Neuronal stem cell (in vitro differentiated cells): ENCODE measurements at regions not wholly inside any gene's neighbourhood (a gene's known extent, or its start where the extent isn't known, plus 50 kb on each side); places are given as distances from the start of the nearest gene placed in this dataset.

Experiments
- DNase-seq: peaks from one replicate; pipeline ENCODE4 v3.0.0-alpha.2; 2013; ENCODE audit warnings: low spot score
- H2AFZ ChIP-seq: one replicate; pipeline ENCODE4 v1.6.1; 2013; ENCODE audit warnings: mild to moderate bottlenecking, low read length, inconsistent platforms
- H2AK5ac ChIP-seq: 2 replicates; pipeline ENCODE4 v1.6.1; 2013; ENCODE audit warnings: low read depth, mild to moderate bottlenecking, inconsistent platforms, low read length, moderate library complexity, mixed read lengths
- H2BK120ac ChIP-seq: 2 replicates; pipeline ENCODE4 v1.6.1; 2013; ENCODE audit warnings: low read depth, mild to moderate bottlenecking, inconsistent platforms, low read length, moderate library complexity, mixed read lengths
- H2BK12ac ChIP-seq: one replicate; pipeline ENCODE4 v1.6.1; 2013; ENCODE audit warnings: low read length, inconsistent platforms
- H2BK15ac ChIP-seq: 2 replicates; pipeline ENCODE4 v1.6.1; 2013; ENCODE audit warnings: mild to moderate bottlenecking, low read length, inconsistent platforms, mixed read lengths
- H2BK5ac ChIP-seq: one replicate; pipeline ENCODE4 v1.6.1; 2013; ENCODE audit warnings: inconsistent platforms, mild to moderate bottlenecking, low read length, moderate library complexity
- H3K14ac ChIP-seq: one replicate; pipeline ENCODE4 v1.6.1; 2013; ENCODE audit warnings: low read length, inconsistent platforms
- H3K18ac ChIP-seq: 2 replicates; pipeline ENCODE4 v1.6.1; 2013; ENCODE audit warnings: low read length, inconsistent platforms
- H3K23ac ChIP-seq: 2 replicates; pipeline ENCODE4 v1.6.1; 2013; ENCODE audit warnings: low read depth, mild to moderate bottlenecking, mixed read lengths, low read length, inconsistent platforms; ENCODE audit not compliant: poor library complexity
- H3K27ac ChIP-seq: replicated peaks from 3 replicates; pipeline ENCODE4 v1.5.1; 2013; ENCODE audit warnings: low read length, inconsistent platforms
- H3K27me3 ChIP-seq, 3 experiments: 2 replicates each; pipeline ENCODE4 v1.6.1; 2013; ENCODE audit warnings: low read length in 3 of 3, mild to moderate bottlenecking in 2 of 3, inconsistent platforms in 1 of 3, low read depth in 1 of 3, mixed read lengths in 1 of 3, moderate library complexity in 1 of 3; ENCODE audit not compliant: control insufficient read depth in 3 of 3, insufficient read depth in 3 of 3
- H3K36me3 ChIP-seq, 2 donors: replicated peaks in 1 of 2; 2 replicates each; pipeline ENCODE4 v1.6.1; 2013; ENCODE audit warnings: low read length in 2 of 2; ENCODE audit not compliant: control insufficient read depth in 2 of 2, insufficient read depth in 2 of 2
- H3K4ac ChIP-seq: 2 replicates; pipeline ENCODE4 v1.6.1; 2013; ENCODE audit warnings: inconsistent platforms, mild to moderate bottlenecking, low read length, moderate library complexity
- H3K4me1 ChIP-seq, 2 donors: 1 replicate in 1 of 2; 2 replicates in 1 of 2; pipeline ENCODE4 v1.6.1; 2013; ENCODE audit warnings: low read length in 2 of 2, low read depth in 1 of 2; ENCODE audit not compliant: control insufficient read depth in 2 of 2, insufficient read depth in 1 of 2
- H3K4me2 ChIP-seq: one replicate; pipeline ENCODE4 v1.6.1; 2013; ENCODE audit warnings: mild to moderate bottlenecking, low read length, inconsistent platforms; ENCODE audit not compliant: insufficient read depth, poor library complexity, severe bottlenecking
- H3K4me3 ChIP-seq, 2 donors: 2 replicates each; pipeline ENCODE4 v1.5.1; 2013; ENCODE audit warnings: low read length in 2 of 2, mild to moderate bottlenecking in 2 of 2, inconsistent platforms in 1 of 2, moderate library complexity in 1 of 2
- H3K79me1 ChIP-seq: one replicate; pipeline ENCODE4 v1.6.1; 2013; ENCODE audit warnings: low read depth, mild to moderate bottlenecking, inconsistent platforms, low read length, moderate library complexity
- H3K9ac ChIP-seq: one replicate; pipeline ENCODE4 v1.6.1; 2013; ENCODE audit warnings: mild to moderate bottlenecking, low read depth, low read length, inconsistent platforms; ENCODE audit not compliant: poor library complexity
- H3K9me3 ChIP-seq, 2 donors: replicated peaks in 1 of 2; 2 replicates each; pipeline versions ENCODE3 to v1.6.1; 2013; ENCODE audit warnings: low read length in 2 of 2, mild to moderate bottlenecking in 2 of 2, inconsistent platforms in 1 of 2, low read depth in 1 of 2, mixed read lengths in 1 of 2, moderate library complexity in 1 of 2; ENCODE audit not compliant: control insufficient read depth in 2 of 2, insufficient read depth in 1 of 2
- H4K8ac ChIP-seq: one replicate; pipeline ENCODE4 v1.6.1; 2013; ENCODE audit warnings: low read depth, mild to moderate bottlenecking, inconsistent platforms, low read length, moderate library complexity
- H4K91ac ChIP-seq: one replicate; pipeline ENCODE4 v1.6.1; 2013; ENCODE audit warnings: low read length, low read depth, mild to moderate bottlenecking, inconsistent platforms; ENCODE audit not compliant: poor library complexity
- WGBS, 2 donors: extraction: QIAGEN DNeasy Blood & Tissue Kit; methylation state at CpG; one replicate each; pipeline ENCODE4 v1.1.7; 2013; ENCODE audit warnings: missing lambda C conversion rate in 2 of 2, mixed read lengths in 1 of 2; ENCODE audit not compliant: insufficient read length in 2 of 2, insufficient replicate concordance in 1 of 2; ENCODE audit errors: extremely low coverage in 2 of 2; 5-methylcytosine and 5-hydroxymethylcytosine counted together

DNA sequence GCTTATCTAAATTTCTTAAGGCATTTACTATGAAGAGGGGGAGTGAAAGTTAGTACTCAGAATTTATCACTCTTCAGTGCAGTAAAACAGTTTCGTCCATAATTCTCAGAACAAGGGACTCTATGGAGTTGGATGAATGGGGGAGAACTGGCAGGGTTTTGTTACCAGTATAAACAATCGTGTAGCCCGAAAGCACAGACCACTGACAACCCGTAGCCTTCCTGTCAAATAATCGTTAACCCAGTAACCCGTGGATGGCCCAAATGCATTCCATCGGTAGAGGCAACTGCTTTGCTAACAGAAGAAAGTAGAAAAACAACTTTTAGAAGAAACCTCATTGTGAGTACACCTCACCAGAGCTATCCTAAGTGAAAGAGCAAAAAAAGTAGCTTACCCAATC is 583.9 kb downstream of the NXPH1 start:
- no CpG with 5 or more reads among the region's 7 CpGs for WGBS, 2 donors
- Histone ChIP-seq H2AK5ac (no peak overlapping the region), H2AFZ (no peak overlapping the region), H3K14ac (no peak overlapping the region), H3K4ac (no peak overlapping the region), H3K18ac (no peak overlapping the region), H3K9me3 (peaks cover 0 to 1% of the 10 kb centered on the region in 2 donors), H3K27me3 (no peaks in the 10 kb centered on the region), H3K4me2 (no peak overlapping the region), H2BK15ac (no peak overlapping the region), H2BK12ac (no peak overlapping the region), H3K27ac (no peak overlapping the region), H3K4me3 (no peak overlapping the region), H3K23ac (no peak overlapping the region), H3K4me1 (peaks cover 0 to 2% of the 10 kb centered on the region in 2 donors), H2BK5ac (no peak overlapping the region), H3K79me1 (no peaks in the 10 kb centered on the region), H3K9ac (no peak overlapping the region), H2BK120ac (no peak overlapping the region), H4K91ac (no peak overlapping the region), H3K36me3 (no peaks in the 10 kb centered on the region), H4K8ac (no peak overlapping the region)
- no peak for DNase-seq

DNA sequence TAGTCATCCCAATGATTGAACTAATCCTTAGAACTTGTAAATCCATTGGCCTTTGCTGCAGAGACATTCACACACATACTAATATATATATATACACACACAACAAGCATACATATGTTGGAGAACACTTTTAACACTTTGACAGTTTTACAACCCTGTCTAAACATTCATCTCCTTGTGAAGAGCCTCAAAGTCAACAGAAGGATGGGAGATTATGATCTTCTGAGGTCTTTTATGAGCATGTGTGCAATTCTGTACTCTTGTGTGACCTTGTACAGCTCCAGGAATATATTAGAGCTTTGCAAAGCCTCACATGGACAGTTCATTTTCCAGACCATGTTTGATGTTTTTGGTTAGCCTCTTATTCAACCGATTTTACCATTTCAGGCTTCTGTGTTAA is 589.0 kb downstream of the NXPH1 start:
- no peak overlapping the region for H3K27ac ChIP-seq

GRCh38 chr7:9023675-9024294 is 590.4 kb downstream of the NXPH1 start:
- Histone ChIP-seq H2BK12ac (no peak overlapping the region), H3K18ac (no peak overlapping the region), H2AK5ac (no peak overlapping the region), H2BK120ac (no peak overlapping the region), H4K8ac (no peak overlapping the region), H3K23ac (no peak overlapping the region), H3K14ac (no peak overlapping the region), H4K91ac (no peak overlapping the region), H3K79me1 (no peaks in the 10 kb centered on the region), H2BK5ac (no peak overlapping the region), H3K4me3 (no peak overlapping the region), H3K4ac (no peak overlapping the region), H3K9ac (no peak overlapping the region), H3K4me2 (no peak overlapping the region), H3K36me3 (no peaks in the 10 kb centered on the region), H3K9me3 (no peaks in the 10 kb centered on the region), H3K4me1 (no peaks in the 10 kb centered on the region), H3K27me3 (no peaks in the 10 kb centered on the region), H2BK15ac (no peak overlapping the region), H2AFZ (no peak overlapping the region), H3K27ac (no peak overlapping the region)
- no peak for DNase-seq
- 100% methylated on average over 1 to 2 of the region's 5 CpGs for WGBS, 2 donors

More for the DNA sequence above, 589.0 kb downstream of the NXPH1 start:
- Histone ChIP-seq H4K8ac (no peak overlapping the region), H2BK5ac (no peak overlapping the region), H3K9ac (no peak overlapping the region), H2BK15ac (no peak overlapping the region), H2AK5ac (no peak overlapping the region), H3K9me3 (no peaks in the 10 kb centered on the region), H3K23ac (no peak overlapping the region), H3K4me3 (no peak overlapping the region), H3K79me1 (no peaks in the 10 kb centered on the region), H2BK12ac (no peak overlapping the region), H3K4me1 (no peaks in the 10 kb centered on the region), H4K91ac (no peak overlapping the region), H2AFZ (no peak overlapping the region), H3K4me2 (no peak overlapping the region), H3K36me3 (no peaks in the 10 kb centered on the region), H3K27me3 (no peaks in the 10 kb centered on the region), H3K4ac (no peak overlapping the region), H3K14ac (no peak overlapping the region), H3K18ac (no peak overlapping the region), H2BK120ac (no peak overlapping the region)
- no peak for DNase-seq
- WGBS, 2 donors = no CpG with 5 or more reads among the region's 1 CpG

DNA sequence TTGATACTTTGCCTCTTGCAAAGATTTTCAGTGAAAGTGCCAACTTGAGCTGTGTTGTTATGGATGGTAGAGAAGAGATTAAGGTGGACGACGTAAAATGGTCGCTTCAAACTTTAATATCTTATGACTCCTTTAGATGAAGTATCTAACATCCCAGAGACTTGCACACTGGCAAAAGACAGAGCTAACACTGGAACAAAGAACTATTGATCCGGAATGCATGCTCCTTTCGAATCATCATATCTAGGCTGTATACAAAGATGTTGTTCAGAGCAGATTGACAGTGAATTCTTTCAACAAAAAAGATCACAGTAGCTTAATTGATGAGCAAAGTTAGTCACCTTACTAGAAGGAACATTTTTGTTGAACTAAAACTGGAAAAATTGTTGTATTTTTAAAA is 592.7 kb downstream of the NXPH1 start:
- no peaks in the 10 kb centered on the region for H3K4me1 ChIP-seq
- no peak overlapping the region for H2BK15ac ChIP-seq
- no peak overlapping the region for H3K4ac ChIP-seq
- H3K79me1 ChIP-seq = no peaks in the 10 kb centered on the region
- no peak overlapping the region for H3K14ac ChIP-seq
- H2BK120ac ChIP-seq = no peak overlapping the region
- no peak overlapping the region for H2BK12ac ChIP-seq
- no peak overlapping the region for H4K8ac ChIP-seq
- no peaks in the 10 kb centered on the region for H3K9me3 ChIP-seq
- no peaks in the 10 kb centered on the region for H3K27me3 ChIP-seq
- H2AFZ ChIP-seq = no peak overlapping the region
- no peak overlapping the region for H4K91ac ChIP-seq
- no peaks in the 10 kb centered on the region for H3K36me3 ChIP-seq
- no peak overlapping the region for H3K23ac ChIP-seq
- H3K4me3 ChIP-seq = no peak overlapping the region
- H3K9ac ChIP-seq = no peak overlapping the region
- H2AK5ac ChIP-seq = no peak overlapping the region
- WGBS, 2 donors = no CpG with 5 or more reads among the region's 5 CpGs
- no peak overlapping the region for H2BK5ac ChIP-seq
- H3K4me2 ChIP-seq = no peak overlapping the region
- no peak overlapping the region for H3K18ac ChIP-seq
- H3K27ac ChIP-seq = no peak overlapping the region
- no peak for DNase-seq
